ENCODE measurements at regions not wholly inside any gene's neighbourhood (a gene's known extent, or its start where the extent isn't known, plus 50 kb on each side); places are given as distances from the start of the nearest gene placed in this dataset.

DNA sequence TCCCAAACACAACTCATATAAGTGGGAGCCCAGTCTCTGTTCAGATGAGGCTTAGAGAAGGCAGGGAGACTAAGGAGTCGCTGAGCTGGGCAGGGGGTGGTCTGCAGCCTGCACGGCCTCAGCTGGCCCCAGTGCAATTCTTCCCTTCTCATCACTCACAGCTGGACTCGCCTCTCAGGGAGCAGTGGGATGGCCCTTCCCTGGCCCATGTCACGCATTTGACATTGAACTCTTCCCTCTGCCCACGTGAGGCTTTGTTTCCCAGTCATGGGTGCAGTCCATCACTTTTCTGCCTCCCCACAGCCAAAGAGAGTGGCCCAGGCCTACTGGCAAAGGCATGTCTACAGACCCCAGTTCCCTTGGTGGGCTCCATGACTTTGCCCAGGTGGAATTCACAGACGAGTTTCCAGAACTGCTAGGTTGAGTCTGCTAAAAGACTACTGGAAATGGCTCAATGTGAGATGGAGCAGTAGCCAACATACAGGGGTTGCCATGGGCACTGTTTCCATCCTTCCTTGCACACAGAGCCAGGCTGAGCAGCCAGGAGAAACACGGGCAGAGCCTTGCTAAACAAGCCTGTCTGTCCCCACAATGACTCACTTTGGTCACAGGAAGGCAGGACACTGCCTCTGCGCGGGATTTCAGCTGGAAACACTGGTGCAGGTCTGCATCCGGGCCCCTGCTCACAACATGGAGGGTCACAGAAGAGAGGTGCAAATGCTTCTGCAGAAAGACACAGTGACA is 90.1 kb downstream of the OAT start:
- H3K4me3 ChIP-seq (IDR thresholded peaks at IDR 0.05; ENCODE audit: insufficient read depth, low read depth, low read length), result no peak overlapping the region
- no peak overlapping the region for H2AFZ ChIP-seq (ENCODE audit: low read depth)
- H3K27ac ChIP-seq, result no peak overlapping the region
- H3K36me3 ChIP-seq (ENCODE audit: insufficient read depth), result no peaks in the 10 kb centered on the region
- H3K27me3 ChIP-seq (ENCODE audit: insufficient read depth, low read depth), result no peaks in the 10 kb centered on the region
- H3K4me2 ChIP-seq, result no peak overlapping the region
- H3K9ac ChIP-seq, result no peak overlapping the region
- TF ChIP-seq, protein P1, sequence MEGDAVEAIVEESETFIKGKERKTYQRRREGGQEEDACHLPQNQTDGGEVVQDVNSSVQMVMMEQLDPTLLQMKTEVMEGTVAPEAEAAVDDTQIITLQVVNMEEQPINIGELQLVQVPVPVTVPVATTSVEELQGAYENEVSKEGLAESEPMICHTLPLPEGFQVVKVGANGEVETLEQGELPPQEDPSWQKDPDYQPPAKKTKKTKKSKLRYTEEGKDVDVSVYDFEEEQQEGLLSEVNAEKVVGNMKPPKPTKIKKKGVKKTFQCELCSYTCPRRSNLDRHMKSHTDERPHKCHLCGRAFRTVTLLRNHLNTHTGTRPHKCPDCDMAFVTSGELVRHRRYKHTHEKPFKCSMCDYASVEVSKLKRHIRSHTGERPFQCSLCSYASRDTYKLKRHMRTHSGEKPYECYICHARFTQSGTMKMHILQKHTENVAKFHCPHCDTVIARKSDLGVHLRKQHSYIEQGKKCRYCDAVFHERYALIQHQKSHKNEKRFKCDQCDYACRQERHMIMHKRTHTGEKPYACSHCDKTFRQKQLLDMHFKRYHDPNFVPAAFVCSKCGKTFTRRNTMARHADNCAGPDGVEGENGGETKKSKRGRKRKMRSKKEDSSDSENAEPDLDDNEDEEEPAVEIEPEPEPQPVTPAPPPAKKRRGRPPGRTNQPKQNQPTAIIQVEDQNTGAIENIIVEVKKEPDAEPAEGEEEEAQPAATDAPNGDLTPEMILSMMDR (conservative IDR thresholded peaks at IDR 0.05; ENCODE audit: low read depth, low read length), result no peak
- H3K4me1 ChIP-seq (ENCODE audit: low read depth, poor library complexity, severe bottlenecking), result no peaks in the 10 kb centered on the region
- H3K79me2 ChIP-seq (ENCODE audit: insufficient read depth, low read depth), result no peaks in the 10 kb centered on the region
- no peaks in the 10 kb centered on the region for H4K20me1 ChIP-seq (ENCODE audit: insufficient read depth)

DNA sequence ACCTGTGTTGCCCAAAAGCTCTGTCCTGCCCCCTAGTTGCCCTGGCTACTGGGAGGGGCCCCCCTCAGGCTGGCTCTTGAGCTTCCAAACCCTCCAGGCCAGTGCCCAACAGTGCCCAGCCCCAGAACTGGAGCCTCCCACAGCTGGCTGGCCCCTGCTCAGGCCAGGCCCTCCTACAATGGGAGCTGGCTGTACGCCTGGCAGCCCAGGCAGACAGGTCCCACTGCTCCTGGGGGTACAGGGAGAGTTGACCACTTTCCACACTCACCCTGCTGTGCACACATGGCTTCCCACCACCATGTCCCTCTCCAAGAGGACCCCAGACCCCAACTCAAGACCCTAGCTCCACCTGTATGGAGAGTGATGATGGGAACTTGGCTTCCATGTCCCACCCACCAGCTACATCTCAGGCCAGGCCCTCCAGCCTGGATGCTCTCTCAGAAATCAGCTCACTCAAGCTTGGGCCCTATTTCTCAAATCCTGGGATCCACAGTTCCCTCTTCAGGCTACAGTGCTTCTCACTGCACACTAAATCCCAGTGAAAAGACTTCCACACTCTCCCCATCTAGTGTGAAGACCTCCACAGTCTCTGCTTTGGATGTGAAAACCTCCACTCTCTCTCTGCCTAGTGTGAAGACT is 92.6 kb downstream of the OAT start:
- Histone ChIP-seq H3K79me2 (ENCODE audit: insufficient read depth, low read depth) (no peaks in the 10 kb centered on the region), H3K9ac (no peak overlapping the region), H3K4me3 (IDR thresholded peaks at IDR 0.05; ENCODE audit: insufficient read depth, low read depth, low read length) (no peak overlapping the region), H3K36me3 (ENCODE audit: insufficient read depth) (no peaks in the 10 kb centered on the region), H4K20me1 (ENCODE audit: insufficient read depth) (no peaks in the 10 kb centered on the region), H3K27ac (no peak overlapping the region), H2AFZ (ENCODE audit: low read depth) (no peak overlapping the region), H3K4me2 (no peak overlapping the region), H3K27me3 (ENCODE audit: insufficient read depth, low read depth) (no peaks in the 10 kb centered on the region), H3K4me1 (ENCODE audit: low read depth, poor library complexity, severe bottlenecking) (no peaks in the 10 kb centered on the region)
- TF ChIP-seq, protein P1 (conservative IDR thresholded peaks at IDR 0.05; ENCODE audit: low read depth, low read length), result no peak

DNA sequence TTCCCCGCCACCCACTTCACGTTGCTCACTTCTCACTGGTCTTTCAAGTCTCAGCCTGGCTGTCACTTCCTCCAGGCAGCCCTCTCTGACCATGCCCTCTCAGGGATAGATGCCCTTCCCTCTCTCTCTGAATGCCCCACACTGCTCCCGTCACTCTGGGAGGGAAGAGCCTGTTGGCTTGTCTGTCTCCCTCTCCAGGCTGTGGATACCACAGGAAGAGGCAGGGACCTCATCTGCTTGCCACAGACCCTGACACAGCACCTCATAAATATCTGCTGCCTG is 93.1 kb downstream of the OAT start:
- Histone ChIP-seq H3K27ac (no peak overlapping the region), H3K4me3 (IDR thresholded peaks at IDR 0.05; ENCODE audit: insufficient read depth, low read depth, low read length) (no peak overlapping the region), H3K4me2 (no peak overlapping the region), H3K4me1 (ENCODE audit: low read depth, poor library complexity, severe bottlenecking) (no peaks in the 10 kb centered on the region), H2AFZ (ENCODE audit: low read depth) (no peak overlapping the region), H3K79me2 (ENCODE audit: insufficient read depth, low read depth) (no peaks in the 10 kb centered on the region), H3K9ac (no peak overlapping the region), H4K20me1 (ENCODE audit: insufficient read depth) (no peaks in the 10 kb centered on the region), H3K27me3 (ENCODE audit: insufficient read depth, low read depth) (no peaks in the 10 kb centered on the region), H3K36me3 (ENCODE audit: insufficient read depth) (no peaks in the 10 kb centered on the region)
- TF ChIP-seq, protein P1 (conservative IDR thresholded peaks at IDR 0.05; ENCODE audit: low read depth, low read length), result no peak

DNA sequence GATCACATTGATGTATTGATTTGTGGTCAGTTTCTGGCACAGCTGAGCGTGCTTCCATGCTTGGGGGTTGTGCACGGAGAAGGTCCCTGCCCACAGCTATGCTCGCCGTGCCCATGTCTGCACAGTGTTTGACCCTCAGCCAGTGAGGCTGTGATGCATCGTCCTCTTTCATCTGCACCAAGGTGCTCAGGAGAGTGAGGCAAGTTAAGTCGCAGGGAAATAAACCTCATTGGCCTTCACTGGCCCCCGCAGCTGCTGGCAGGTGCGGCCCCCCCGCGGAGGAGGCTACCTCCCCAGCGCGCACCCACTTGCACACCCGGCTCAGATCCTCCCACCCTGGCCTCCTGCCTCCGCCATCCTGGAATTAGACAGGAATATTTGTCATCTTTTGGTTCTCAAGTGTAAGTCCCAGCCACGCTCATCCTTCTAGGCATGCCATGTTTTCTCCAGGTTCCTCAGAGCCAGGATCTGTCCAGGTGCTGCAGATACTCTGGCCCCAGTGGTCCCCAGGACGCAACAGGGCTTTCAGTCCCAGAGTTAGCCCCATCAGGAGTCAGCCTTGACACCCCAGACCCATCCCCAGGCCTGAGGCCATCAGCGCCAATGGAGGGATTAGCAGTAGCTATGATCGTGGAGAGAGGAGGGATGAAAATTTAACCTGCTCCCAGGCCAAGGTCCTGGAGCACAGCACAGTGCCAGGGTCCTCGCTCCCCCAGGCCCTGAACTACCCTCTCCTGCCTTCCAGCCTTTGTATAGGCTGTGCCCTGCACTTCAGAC is 93.7 kb downstream of the OAT start:
- Histone ChIP-seq H3K4me3 (IDR thresholded peaks at IDR 0.05; ENCODE audit: insufficient read depth, low read depth, low read length) (no peak overlapping the region), H3K27ac (no peak overlapping the region), H3K27me3 (ENCODE audit: insufficient read depth, low read depth) (no peaks in the 10 kb centered on the region), H4K20me1 (ENCODE audit: insufficient read depth) (no peaks in the 10 kb centered on the region), H3K9ac (no peak overlapping the region), H3K4me1 (ENCODE audit: low read depth, poor library complexity, severe bottlenecking) (no peaks in the 10 kb centered on the region), H3K36me3 (ENCODE audit: insufficient read depth) (no peaks in the 10 kb centered on the region), H3K4me2 (no peak overlapping the region), H2AFZ (ENCODE audit: low read depth) (no peak overlapping the region), H3K79me2 (ENCODE audit: insufficient read depth, low read depth) (no peaks in the 10 kb centered on the region)
- TF ChIP-seq, protein P1 (conservative IDR thresholded peaks at IDR 0.05; ENCODE audit: low read depth, low read length), result no peak

All from KMS-11 (cell line).